SU-DHL-6 (cell line): ENCODE measurements at regions not wholly inside any gene's neighbourhood (a gene's known extent, or its start where the extent isn't known, plus 50 kb on each side); places are given as distances from the start of the nearest gene placed in this dataset.

ENCODE experiments used
- H2AFZ ChIP-seq: fragments of 200-600 bp; sonication (generic); 2 replicates; pipeline ENCODE4 v1.6.1; 2014; ENCODE audit warnings: low read depth, mild to moderate bottlenecking, moderate library complexity, mixed read lengths, antibody characterized with exemption, low read length; ENCODE audit not compliant: severe bottlenecking
- H3F3A ChIP-seq: fragments of 200-600 bp; shearing (Covaris generic); 2 replicates; pipeline ENCODE4 v1.6.0; 2016; ENCODE audit warnings: antibody characterized with exemption, mild to moderate bottlenecking; ENCODE audit not compliant: insufficient read depth
- H3K27ac ChIP-seq: fragments of 200-600 bp; sonication (generic); 2 replicates; pipeline ENCODE4 v1.5.1; 2016; ENCODE audit warnings: low read depth, mild to moderate bottlenecking, low read length, moderate library complexity, mixed read lengths
- H3K27me3 ChIP-seq: fragments of 200-600 bp; sonication (generic), shearing (Covaris generic); 2 replicates; pipeline ENCODE4 v1.6.0; 2014; ENCODE audit warnings: mild to moderate bottlenecking, low read length
- H3K36me3 ChIP-seq: fragments of 200-600 bp; sonication (generic); 2 replicates; pipeline ENCODE4 v1.6.1; 2014; ENCODE audit warnings: mild to moderate bottlenecking, low read length, mixed read lengths
- H3K4me2 ChIP-seq: fragments of 300-600, 200-600 bp; shearing (Covaris generic), sonication (generic); 2 replicates; pipeline ENCODE4 v1.6.0; 2014; ENCODE audit warnings: low read length, low read depth, mild to moderate bottlenecking; ENCODE audit not compliant: poor library complexity, severe bottlenecking
- H3K4me3 ChIP-seq: fragments of 200-600 bp; sonication (generic); 2 replicates; pipeline ENCODE4 v1.5.1; 2014; ENCODE audit warnings: antibody characterized with exemption, low read length, mild to moderate bottlenecking, mixed read lengths; ENCODE audit not compliant: insufficient read depth, poor library complexity, severe bottlenecking
- H3K79me2 ChIP-seq: fragments of 200-600 bp; sonication (generic); 2 replicates; pipeline ENCODE4 v1.6.1; 2014; ENCODE audit warnings: mild to moderate bottlenecking, low read length, moderate library complexity; ENCODE audit not compliant: insufficient read depth
- H3K9ac ChIP-seq: fragments of 200-600 bp; sonication (generic); 2 replicates; pipeline ENCODE4 v1.7.0; 2014; ENCODE audit warnings: mild to moderate bottlenecking, low read length
- H3K9me2 ChIP-seq: fragments of 200-600 bp; sonication (generic); replicated peaks from 2 replicates; pipeline ENCODE4 v1.6.1; 2014; ENCODE audit warnings: low read length; ENCODE audit not compliant: insufficient read depth
- H3K9me3 ChIP-seq: fragments of 200-600 bp; sonication (generic); 2 replicates; pipeline ENCODE4 v1.6.1; 2014; ENCODE audit warnings: low read length, mixed read lengths; ENCODE audit not compliant: insufficient read depth
- H4K20me1 ChIP-seq: fragments of 200-600 bp; sonication (generic); 2 replicates; pipeline ENCODE4 v1.6.1; 2014; ENCODE audit warnings: low read depth, mild to moderate bottlenecking, antibody characterized with exemption, low read length, moderate library complexity, mixed read lengths
- EZH2phosphoT487 ChIP-seq: fragments of 200-600 bp; sonication (generic), shearing (Covaris generic); conservative IDR thresholded peaks from 2 replicates; pipeline ENCODE4 v1.6.1; 2018; ENCODE audit warnings: mild to moderate bottlenecking, antibody characterized with exemption, low read length, moderate library complexity, mixed read lengths
- TF ChIP-seq, protein P1 (sequence below): fragments of 200-600 bp; sonication (generic); IDR thresholded peaks from one replicate; pipeline ENCODE4 v1.5.1; 2017; ENCODE audit warnings: antibody characterized with exemption, mild to moderate bottlenecking, low read length, moderate library complexity; ENCODE audit not compliant: insufficient read depth, poor library complexity, severe bottlenecking

DNA sequence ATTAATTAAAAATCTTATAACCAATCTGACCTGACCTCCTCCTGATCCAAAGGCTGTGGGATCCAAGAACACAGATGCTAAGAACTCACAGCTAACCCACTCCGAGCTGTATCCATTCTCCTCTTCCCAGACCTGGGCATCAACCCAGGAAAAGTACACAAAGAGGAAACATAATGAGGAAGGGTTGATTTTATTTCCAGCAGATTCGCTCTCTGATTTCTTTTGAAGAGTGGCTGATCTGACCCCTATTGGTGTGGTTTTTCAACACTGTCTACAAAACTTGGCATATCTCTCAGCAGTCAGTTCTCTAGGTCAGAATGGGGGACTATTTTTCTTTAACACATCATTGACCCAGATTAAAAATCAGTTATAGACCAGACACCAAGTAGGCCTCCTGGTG, 201.9 kb upstream of the UBASH3B start:
- Histone ChIP-seq H4K20me1 (no peaks in the 10 kb centered on the region), H3F3A (no peaks in the 10 kb centered on the region), H3K9me3 (no peaks in the 10 kb centered on the region), H3K4me3 (no peak overlapping the region), H3K36me3 (no peaks in the 10 kb centered on the region), H2AFZ (no peak overlapping the region), H3K4me2 (no peak overlapping the region), H3K9me2 (no peaks in the 10 kb centered on the region), H3K27me3 (no peaks in the 10 kb centered on the region), H3K9ac (no peak overlapping the region), H3K79me2 (no peaks in the 10 kb centered on the region), H3K27ac (no peak overlapping the region)
- no peak for TF ChIP-seq EZH2phosphoT487
- TF ChIP-seq, protein P1, sequence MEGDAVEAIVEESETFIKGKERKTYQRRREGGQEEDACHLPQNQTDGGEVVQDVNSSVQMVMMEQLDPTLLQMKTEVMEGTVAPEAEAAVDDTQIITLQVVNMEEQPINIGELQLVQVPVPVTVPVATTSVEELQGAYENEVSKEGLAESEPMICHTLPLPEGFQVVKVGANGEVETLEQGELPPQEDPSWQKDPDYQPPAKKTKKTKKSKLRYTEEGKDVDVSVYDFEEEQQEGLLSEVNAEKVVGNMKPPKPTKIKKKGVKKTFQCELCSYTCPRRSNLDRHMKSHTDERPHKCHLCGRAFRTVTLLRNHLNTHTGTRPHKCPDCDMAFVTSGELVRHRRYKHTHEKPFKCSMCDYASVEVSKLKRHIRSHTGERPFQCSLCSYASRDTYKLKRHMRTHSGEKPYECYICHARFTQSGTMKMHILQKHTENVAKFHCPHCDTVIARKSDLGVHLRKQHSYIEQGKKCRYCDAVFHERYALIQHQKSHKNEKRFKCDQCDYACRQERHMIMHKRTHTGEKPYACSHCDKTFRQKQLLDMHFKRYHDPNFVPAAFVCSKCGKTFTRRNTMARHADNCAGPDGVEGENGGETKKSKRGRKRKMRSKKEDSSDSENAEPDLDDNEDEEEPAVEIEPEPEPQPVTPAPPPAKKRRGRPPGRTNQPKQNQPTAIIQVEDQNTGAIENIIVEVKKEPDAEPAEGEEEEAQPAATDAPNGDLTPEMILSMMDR: no peak

- Histone ChIP-seq H3K9me2 (no peaks in the 10 kb centered on the region), H3K36me3 (no peaks in the 10 kb centered on the region), H3K4me3 (no peak overlapping the region), H3K9ac (no peak overlapping the region), H3K79me2 (no peaks in the 10 kb centered on the region), H3K27ac (no peak overlapping the region), H3F3A (no peaks in the 10 kb centered on the region), H3K27me3 (no peaks in the 10 kb centered on the region), H3K4me2 (no peak overlapping the region), H4K20me1 (no peaks in the 10 kb centered on the region), H2AFZ (no peak overlapping the region), H3K9me3 (no peaks in the 10 kb centered on the region)
- TF ChIP-seq EZH2phosphoT487: no peak
- TF ChIP-seq, protein P1: no peak
Measured at GRCh38 chr11:122451911-122452310, 203.6 kb upstream of the UBASH3B start.

DNA sequence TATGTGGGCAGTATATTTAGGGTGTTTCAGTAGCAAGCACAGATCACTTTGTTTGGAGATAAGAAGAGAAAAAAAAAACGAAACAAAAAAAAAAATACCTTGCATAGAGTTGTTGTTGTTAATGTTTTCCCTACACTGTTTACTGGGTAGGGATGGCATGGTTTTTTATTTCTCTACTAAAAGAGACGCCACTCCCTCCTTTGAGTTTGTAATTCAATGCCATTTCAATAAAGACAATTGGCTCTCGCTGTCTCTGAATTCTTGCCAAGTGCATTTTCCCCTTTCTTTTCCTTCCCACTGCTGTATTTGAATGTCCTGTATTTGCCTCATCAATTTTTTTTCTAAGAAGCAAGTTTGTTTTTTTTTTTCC, 213.9 kb upstream of the UBASH3B start:
- Histone ChIP-seq H3F3A (no peaks in the 10 kb centered on the region), H3K79me2 (no peaks in the 10 kb centered on the region), H3K36me3 (no peaks in the 10 kb centered on the region), H3K4me3 (no peak overlapping the region), H3K9ac (no peak overlapping the region), H3K27me3 (no peaks in the 10 kb centered on the region), H4K20me1 (no peaks in the 10 kb centered on the region), H3K27ac (no peak overlapping the region), H3K4me2 (no peak overlapping the region), H3K9me3 (no peaks in the 10 kb centered on the region), H3K9me2 (no peaks in the 10 kb centered on the region), H2AFZ (no peak overlapping the region)
- TF ChIP-seq, protein P1: no peak
- TF ChIP-seq EZH2phosphoT487: no peak
